ENCODE measurements at regions not wholly inside any gene's neighbourhood (a gene's known extent, or its start where the extent isn't known, plus 50 kb on each side); places are given as distances from the start of the nearest gene placed in this dataset.

DNA sequence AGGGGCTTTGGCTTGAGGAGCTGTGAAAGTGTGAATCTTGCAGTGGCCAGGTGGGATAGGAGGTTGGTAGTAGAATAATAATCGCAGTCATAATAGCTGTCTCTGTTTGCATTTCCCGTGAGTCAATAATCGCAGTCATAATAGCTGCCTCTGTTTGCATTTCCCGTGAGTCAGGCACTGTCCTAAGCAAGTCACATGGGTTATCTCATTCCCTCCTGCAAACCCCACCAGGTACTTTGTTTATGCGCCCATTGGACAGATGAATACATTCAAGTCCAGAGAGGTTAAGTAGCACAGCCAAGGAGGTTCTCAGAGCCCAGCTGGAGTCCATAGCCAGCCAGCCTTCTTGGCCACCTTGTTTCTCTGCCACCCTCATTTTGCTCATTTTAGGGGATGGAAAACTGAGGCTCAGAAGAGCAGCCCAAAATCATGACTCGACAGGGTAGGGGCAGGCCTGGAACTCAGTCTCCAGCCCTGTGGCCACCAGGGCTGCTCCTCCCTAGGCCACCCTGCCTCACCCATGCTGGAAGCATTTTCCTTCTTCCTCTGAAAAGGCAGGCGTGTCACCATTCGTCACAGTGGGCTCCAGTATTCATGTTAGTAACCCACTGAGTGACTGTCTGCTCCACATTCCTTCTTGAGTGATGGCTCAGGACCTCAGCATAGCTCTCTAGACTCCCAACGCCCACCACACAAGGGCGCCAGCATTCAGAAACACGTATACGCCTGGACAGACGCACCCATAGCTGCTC lies 206.2 kb downstream of the URI1 start:
- TF ChIP-seq, protein P1, sequence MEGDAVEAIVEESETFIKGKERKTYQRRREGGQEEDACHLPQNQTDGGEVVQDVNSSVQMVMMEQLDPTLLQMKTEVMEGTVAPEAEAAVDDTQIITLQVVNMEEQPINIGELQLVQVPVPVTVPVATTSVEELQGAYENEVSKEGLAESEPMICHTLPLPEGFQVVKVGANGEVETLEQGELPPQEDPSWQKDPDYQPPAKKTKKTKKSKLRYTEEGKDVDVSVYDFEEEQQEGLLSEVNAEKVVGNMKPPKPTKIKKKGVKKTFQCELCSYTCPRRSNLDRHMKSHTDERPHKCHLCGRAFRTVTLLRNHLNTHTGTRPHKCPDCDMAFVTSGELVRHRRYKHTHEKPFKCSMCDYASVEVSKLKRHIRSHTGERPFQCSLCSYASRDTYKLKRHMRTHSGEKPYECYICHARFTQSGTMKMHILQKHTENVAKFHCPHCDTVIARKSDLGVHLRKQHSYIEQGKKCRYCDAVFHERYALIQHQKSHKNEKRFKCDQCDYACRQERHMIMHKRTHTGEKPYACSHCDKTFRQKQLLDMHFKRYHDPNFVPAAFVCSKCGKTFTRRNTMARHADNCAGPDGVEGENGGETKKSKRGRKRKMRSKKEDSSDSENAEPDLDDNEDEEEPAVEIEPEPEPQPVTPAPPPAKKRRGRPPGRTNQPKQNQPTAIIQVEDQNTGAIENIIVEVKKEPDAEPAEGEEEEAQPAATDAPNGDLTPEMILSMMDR (IDR thresholded peaks at IDR 0.05; ENCODE audit: insufficient read depth, missing control alignments): no peak
- FAIRE-seq (no peak), DNase-seq (ENCODE audit: insufficient read length, low spot score) (no peak)

GRCh38 chr19:30148803-30149202 lies 206.8 kb downstream of the URI1 start:
- TF ChIP-seq, protein P1 (IDR thresholded peaks at IDR 0.05; ENCODE audit: insufficient read depth, missing control alignments): no peak
- DNase-seq (ENCODE audit: insufficient read length, low spot score) (no peak), FAIRE-seq (no peak)

GRCh38 chr19:30149300-30149699 lies 207.3 kb downstream of the URI1 start:
- DNase-seq (ENCODE audit: insufficient read length, low spot score) (no peak), FAIRE-seq (no peak)

GRCh38 chr19:30150626-30151025 lies 208.6 kb downstream of the URI1 start:
- FAIRE-seq (no peak), DNase-seq (ENCODE audit: insufficient read length, low spot score) (no peak)
- TF ChIP-seq, protein P1 (IDR thresholded peaks at IDR 0.05; ENCODE audit: insufficient read depth, missing control alignments): no peak

More at GRCh38 chr19:30149300-30149699, 207.3 kb downstream of the URI1 start:
- TF ChIP-seq, protein P1 (IDR thresholded peaks at IDR 0.05; ENCODE audit: insufficient read depth, missing control alignments): no peak

DNA sequence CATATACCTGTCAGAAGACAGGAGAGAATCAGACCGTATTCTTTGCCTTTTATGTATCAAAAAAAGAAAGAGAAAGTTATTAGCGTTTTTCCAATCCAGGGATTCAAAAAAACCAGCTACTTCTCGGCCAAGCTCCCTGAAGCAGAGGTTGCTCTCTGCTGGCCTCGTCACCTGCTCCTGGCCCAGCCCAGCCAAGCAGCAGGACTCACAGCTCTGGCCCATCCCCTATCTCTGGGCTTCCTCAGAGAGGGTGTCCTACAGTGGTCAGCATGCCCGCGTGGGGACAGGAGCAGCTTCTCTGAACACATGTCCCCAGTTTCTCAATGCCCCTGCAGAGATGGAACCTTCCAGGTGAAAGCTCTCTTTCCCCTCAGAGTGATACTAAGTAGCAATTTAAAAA lies 209.0 kb downstream of the URI1 start:
- no peak for FAIRE-seq
- DNase-seq (ENCODE audit: insufficient read length, low spot score): no peak

DNA sequence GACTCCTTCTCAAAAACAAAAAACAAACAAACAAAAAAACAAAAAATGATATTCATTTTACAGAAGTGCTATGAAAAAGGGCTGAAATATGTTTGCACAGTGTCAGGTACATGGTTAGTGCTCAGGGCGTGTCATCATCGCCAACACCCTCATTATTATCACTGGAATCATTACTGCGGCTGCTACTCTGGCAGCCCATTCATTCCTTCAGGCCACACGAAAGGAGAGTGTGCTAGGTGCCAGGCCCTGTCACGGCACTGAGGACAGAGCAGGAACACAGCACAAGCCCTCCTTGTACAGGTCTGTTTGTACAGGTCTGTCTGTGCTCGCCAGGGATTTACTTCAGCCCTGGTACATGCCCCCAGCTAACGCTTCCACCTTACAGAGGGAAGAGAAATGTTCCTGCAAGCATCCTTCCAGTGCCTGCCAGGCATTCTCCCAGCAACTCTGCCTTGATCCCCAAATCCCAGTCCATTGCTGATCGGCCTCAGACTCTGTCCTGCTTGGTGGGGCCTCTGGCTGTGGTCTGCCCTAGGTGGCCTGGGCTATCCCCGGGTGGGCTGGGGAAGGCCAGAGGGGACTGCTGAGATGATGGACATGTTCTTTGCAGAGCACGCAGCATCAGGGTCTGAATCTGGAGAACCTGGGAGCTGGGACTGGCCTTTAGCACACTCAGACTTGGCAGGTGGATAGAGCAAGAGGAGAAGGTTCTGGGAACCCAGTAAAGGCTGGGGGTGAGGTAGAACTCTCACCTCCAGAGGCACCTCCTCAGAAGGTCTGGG lies 210.7 kb downstream of the URI1 start:
- FAIRE-seq (no peak), DNase-seq (ENCODE audit: insufficient read length, low spot score) (no peak)
- TF ChIP-seq, protein P1 (IDR thresholded peaks at IDR 0.05; ENCODE audit: insufficient read depth, missing control alignments): no peak

More for the DNA sequence above, 209.0 kb downstream of the URI1 start:
- TF ChIP-seq, protein P1 (IDR thresholded peaks at IDR 0.05; ENCODE audit: insufficient read depth, missing control alignments): no peak
